HG03442 (cell line): ENCODE measurements at regions not wholly inside any gene's neighbourhood (a gene's known extent, or its start where the extent isn't known, plus 50 kb on each side); places are given as distances from the start of the nearest gene placed in this dataset.

Source experiments
- ATAC-seq: cut with Tn5 transposase; IDR thresholded peaks from one replicate; pipeline ENCODE4 v1.9.1; 2021; ENCODE audit warnings: mild to moderate bottlenecking, moderate library complexity; ENCODE audit not compliant: unreplicated experiment

DNA sequence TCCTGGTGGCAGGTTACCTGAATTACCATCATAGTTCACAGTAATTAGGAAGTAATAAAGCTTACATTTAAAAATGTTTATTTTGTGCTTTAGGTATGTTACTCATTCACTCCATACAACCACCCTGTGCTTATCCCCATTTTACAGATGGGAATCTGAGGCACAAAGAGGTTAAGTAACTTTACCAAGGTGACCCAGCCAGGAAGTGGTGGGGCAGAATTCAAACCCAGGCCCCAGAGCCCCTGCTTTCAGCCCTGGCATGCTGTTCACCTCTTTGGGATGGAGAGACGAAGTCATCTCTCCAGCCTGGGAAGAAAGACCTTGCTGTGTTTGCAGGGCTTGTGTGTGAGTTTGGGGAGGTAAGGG, 285.6 kb upstream of the TPM1 start:
- no peak for ATAC-seq

GRCh38 chr15:62757535-62757934, 285.0 kb upstream of the TPM1 start:
- no peak for ATAC-seq

DNA sequence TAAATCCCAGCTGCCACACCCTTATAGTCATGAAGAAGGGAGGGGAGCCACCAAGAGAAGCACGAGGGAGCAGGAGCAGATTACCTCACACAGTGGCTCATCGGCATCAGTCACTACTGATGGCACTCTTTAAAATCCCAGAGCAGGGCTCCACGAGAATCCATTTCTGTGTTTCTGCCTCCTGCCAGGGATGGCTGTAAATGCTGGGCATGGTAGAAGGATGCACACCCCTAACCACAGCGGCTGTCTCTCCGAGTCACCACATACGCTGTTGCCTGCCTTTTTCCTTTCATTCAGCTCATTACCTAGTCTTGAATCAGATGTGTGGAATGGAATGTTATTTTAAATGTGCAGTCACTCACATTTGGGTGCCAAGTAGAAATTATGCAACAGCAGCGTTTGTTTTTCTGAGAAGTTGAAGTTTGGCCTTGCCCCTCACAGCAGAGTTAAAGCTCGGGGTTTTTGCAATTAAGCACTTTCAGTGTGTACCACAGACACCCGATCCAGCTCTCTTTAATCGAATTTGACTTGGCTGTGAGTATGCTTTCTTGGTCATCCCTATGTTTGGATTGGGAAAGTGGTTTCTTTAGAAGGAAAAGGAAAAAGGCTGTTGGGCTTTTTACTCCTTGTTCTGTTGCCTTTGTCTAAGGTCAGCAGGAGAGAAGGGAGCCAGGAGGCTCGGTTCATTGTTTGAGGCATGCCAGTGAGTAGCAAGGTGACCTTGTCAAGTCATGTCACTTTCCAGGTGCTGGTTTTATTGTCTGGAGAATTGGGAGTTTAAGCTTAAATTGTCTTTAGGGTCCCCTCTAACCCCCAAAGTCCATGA, 284.2 kb upstream of the TPM1 start:
- no peak for ATAC-seq

GRCh38 chr15:62758952-62759349, 283.6 kb upstream of the TPM1 start:
- no peak for ATAC-seq

DNA sequence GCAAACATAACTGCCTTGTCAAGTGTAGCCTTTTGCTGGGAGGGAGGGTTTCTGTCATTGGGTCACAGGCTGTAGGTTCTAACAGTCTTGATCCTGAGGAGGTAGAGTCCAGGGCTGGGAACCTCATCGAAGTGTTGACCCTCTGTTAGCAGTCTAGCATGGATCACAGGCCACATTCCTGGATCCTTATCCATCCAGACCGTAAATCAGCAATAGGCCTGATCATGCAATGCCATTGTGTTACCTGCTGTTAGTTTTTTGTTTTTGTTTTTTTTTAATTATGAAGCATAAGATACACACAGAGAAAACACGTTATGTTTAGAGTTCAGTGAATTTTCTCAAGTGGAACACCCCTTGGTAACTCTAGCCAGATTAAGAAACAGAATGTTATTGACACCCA, 282.0 kb upstream of the TPM1 start:
- no peak for ATAC-seq

DNA sequence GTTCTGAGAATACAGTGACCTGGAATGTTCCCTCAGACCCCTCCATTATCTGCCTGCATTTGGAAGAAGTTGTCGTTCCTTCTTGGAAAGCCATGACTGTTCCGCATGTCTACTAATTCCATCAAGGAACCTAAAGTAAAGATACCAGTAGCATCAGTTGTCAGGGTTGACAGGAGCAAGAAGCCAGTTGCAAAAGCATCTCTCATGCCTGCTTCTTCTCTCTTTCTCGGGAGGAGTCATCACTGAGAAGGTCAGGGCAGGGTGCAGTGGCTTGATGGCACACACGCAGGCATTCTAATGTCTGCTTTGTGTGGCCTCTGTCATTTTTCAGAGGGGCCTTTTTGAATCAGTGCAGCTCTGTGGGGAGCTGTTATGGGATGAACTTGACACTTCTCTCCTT, 276.6 kb upstream of the TPM1 start:
- no peak for ATAC-seq

DNA sequence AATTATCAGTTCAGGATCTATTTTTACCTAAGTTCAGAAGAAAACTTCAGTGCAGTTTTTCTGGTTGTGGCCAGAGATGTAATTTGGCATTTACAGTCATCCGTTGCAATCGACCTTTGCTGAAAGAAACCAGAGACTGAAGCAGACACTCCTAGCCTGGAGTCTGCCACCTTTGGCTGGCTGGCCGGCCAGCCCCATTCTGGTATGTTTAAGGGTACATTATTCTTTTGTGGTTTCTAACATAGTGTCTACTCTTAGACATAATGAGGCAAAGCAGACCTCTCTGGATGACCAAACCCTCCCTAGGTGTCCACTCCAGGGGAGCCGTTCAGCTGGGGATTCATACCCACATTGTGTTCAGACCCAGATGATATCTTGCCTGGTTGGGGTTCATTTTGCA, 275.9 kb upstream of the TPM1 start:
- ATAC-seq: no peak

DNA sequence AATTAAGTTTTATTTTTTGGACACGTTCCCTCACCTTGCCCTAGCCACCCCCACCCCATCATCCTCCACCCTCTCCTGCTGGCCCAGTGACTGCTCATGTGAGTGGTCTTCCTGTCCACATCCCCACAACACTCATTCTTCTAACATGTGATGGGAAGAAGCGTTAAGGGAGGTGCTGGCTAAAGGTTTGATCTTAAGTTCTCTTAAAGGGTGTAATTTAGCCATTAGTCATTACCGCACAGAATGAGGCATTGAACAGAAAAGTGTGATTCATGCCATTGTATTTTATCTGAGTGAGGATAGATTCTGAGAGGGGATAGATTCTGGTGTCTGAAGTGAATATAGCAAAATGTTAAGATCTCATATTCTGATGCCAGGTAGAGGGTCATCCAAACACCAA, 272.9 kb upstream of the TPM1 start:
- ATAC-seq: no peak

DNA sequence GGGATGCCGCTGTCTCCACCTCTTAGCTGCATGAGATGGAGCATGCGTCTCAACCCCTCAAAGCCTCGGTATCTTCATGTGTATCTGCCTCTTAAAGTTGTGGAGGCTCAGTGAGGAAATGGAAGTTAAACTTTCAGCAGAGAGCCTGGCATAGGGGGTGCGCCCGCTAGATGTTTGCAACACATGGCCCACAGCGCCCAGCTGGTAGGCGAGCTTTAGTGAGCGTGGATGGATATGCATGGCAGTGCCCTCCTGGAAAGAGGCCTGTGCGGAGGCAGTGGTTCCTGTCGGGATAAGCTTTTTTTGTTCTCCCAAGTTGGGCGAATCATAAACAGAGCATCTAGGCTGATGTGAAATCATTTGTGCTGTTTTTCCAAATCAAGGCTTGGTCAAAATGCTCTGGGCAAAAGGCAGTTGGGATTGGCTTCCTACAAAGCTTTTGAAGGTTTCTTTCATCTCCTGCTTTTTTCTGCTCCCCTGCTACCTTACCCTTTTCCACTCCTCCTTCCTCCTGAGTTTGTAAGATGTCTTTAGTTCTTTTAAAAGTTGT, 272.4 kb upstream of the TPM1 start:
- no peak for ATAC-seq

DNA sequence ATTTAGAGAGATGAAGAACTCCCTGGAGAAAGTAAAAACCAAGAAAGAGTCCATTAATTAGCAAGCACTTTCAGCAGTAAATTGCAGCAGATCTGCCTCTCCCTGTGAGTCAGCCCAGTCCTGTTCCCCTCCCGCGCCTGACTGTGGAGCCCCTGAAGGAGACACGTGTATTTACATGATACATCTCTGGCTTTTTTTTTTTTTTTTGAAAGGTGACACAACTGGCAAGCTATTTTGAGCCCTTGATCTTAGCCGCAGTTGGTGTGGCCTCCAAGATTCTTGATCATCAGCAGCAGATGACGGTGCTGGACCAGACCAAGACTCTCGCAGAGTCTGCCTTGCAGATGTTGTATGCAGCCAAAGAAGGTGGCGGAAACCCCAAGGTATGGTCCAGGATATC, 271.8 kb upstream of the TPM1 start:
- ATAC-seq: no peak

DNA sequence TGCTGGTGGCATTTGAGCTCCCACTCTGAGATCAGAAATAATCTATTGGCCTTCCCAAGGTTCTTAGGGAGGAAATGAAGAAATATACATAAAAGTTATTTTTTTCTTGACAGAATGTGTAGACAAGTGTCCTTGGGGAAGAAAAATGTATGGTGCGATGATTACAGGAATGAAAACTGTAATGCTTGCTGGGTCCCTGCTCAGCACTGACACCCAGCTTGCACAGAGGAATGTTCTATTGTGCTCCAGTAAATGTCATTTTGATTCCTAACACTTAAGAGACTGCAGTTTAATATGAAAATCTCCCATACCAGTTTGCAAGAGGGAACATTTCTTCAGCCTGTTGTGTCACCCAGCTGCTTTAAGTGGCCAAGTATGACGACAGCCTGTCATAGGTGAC, 271.3 kb upstream of the TPM1 start:
- no peak for ATAC-seq

DNA sequence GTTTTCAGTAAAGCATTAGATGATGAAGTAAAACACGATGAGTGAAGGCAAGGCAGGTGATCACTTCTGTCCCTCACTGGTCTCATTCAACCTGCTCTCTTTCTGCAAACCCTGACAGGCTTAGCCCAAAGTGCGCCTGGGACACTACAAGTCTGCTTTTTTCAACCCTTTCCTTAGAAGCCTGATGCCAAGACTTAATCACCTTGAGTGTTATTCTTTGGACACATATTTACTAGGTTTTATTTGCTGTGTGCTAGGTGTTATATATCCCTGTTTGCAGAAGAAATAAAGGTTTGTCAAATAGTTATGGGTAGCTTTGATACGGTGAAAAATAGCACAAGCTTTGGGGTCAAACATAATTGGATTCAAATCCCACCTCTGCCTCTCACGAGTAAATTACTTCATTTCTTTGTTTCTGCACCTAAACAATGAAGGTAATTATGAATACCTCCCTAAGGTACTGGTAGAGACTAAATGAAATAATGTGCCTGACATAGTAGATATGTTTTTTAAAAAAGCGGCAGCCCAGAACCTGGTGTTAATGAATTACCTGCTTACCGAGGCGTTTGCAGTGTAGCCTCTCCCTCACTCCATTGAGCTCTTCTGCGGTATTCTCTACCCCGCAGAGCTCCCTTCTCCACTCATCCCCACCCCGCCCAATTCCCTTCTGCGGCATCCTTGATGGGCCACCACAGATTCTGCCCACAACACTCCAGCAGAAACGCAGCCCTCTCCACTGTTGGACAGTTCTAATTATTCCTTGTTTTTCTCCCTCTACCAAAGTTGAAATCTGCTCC, 269.0 kb upstream of the TPM1 start:
- no peak for ATAC-seq

DNA sequence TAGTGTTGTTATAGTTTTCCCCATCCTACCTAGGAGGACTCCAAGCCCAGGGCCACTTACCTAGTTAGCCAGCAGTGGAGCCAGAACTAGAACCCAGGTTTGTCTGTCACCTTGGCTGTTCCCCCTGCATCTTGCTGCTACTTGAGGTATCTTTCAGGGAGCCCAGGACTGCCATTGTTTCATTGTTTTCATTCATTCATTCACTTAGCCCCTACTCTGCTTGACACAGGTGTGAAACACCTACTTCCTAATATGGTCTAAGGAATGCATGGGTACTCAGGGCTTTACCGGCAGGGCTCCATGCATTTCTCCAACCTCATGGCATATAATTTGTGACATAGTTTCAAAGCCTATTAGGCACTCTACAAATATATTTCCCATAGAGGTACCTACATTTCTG, 266.6 kb upstream of the TPM1 start:
- no peak for ATAC-seq

GRCh38 chr15:62777671-62778070, 264.9 kb upstream of the TPM1 start:
- ATAC-seq: no peak

GRCh38 chr15:62779036-62779770, 263.3 kb upstream of the TPM1 start:
- ATAC-seq: no peak

- ATAC-seq: no peak
These were observed 262.6 kb upstream of the TPM1 start for GRCh38 chr15:62779899-62780298.

- no peak for ATAC-seq
These were observed 261.5 kb upstream of the TPM1 start for GRCh38 chr15:62781081-62781497.

DNA sequence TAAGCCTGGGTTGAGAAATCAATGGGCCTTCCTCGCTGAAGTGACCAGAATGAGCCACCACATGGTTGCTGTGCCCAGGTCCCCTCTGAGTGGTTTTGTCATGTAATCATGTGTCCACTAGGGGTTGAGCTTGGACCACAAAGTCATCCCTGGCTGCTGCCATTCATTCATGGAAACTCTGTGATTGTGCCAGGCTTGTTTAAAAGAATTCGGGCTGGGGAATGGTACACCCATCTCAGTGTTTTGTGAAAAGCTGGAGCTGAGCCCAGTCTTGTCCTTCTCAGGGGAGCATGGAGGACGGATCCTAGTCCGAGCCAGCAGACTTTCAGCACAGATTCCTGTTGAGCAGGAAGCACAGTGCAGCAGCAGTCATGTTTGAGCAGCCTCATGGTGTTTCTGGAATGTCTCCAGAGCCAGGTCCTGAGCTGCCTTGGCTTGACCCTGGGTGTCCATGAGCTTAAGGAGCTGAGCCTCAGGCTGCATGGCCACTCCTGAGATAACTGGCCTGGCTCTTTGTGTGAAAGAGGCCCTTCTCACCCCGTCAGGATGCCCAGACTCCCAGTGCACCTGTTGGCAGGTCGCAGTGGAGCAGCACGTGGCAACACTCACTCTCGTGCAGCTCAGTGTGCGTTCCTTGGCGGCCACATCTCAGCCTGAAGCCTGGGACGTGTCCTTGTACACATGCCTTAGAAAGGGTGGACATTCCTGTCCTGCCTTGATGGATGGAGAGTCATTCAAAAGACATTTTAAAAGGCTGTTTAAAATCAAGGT, 260.3 kb upstream of the TPM1 start:
- ATAC-seq: no peak

DNA sequence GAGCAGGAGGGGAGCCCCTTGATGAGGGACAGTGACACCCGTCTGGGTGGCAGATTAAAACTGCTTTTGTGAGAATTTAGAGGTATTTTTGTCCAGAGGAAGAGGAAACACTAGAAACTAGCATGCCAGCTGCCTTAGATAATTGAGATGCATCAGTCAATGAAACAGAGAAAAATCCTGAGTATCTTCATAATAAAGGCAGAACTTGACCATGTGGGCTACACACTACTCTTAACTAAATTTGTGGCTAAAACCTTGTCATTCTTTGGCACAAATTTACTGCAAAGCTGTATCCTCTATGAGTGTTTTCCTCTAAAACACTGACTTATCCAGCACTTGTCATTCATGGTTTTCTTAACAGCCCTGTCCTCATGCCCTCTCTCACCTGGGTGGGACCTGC, 259.7 kb upstream of the TPM1 start:
- ATAC-seq: no peak

DNA sequence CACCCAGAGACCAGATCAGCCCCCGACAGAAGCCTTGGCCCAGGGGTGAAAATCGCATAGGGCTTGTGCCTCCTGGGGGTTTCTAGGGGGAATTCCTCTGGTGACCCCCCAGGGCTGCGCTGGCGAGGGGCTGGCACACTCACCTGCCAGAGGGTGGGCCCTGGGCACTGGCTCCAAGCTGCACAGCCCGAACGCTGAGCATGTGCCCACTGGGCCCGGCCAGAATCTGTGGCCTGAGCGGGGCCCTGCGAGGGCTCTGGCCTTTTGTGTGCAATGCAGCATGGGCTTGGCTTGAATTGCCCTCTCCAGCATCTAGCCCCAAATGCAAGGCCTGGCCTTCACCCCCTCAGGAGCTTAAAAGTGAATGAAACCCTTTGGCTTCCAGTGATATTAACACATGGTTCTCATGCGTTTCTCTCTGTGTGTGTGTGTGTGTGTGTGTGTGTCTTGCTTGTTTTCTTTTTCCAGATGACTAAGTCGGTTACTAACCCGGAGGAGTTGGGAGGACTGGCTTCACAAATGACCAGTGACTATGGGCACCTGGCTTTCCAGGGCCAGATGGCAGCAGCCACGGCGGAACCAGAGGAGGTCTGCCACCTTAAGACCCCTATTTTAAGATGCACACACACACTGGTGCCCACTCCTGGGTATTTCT, 259.1 kb upstream of the TPM1 start:
- no peak for ATAC-seq
